Upper lobe of left lung (tissue), 6 donors: ENCODE measurements at regions not wholly inside any gene's neighbourhood (a gene's known extent, or its start where the extent isn't known, plus 50 kb on each side); places are given as distances from the start of the nearest gene placed in this dataset.
"Not testable (repeated sequence)": the region's sequence is repeated elsewhere in the genome, so short reads cannot be mapped to it uniquely, and the experiment has no call there.

Source experiments
- ATAC-seq, 2 donors: fragments of 200-7000 bp; cut with Tn5 transposase; one replicate each; pipeline ENCODE4 v1.9.1; 2022; ENCODE audit warnings: mild to moderate bottlenecking in 2 of 2, moderate library complexity in 2 of 2; ENCODE audit not compliant: low FRiP score in 2 of 2
- DNase-seq, 2 donors: peaks; one replicate each; pipeline ENCODE4 v3.0.0-alpha.2; 2019 to 2020
- H3K27ac ChIP-seq, 4 donors: fragments of 200-600 bp; sonication (generic); one replicate each; pipeline ENCODE4 v1.5.1; 2016 to 2019
- H3K27me3 ChIP-seq, 4 donors: fragments of 200-600 bp; sonication (generic); one replicate each; pipeline ENCODE4 v1.5.1; 2017 to 2019
- H3K36me3 ChIP-seq, 4 donors: fragments of 200-600 bp; sonication (generic); one replicate each; pipeline ENCODE4 v1.5.1; 2016 to 2019
- H3K4me1 ChIP-seq, 4 donors: fragments of 200-600 bp; sonication (generic); one replicate each; pipeline ENCODE4 v1.5.1; 2018 to 2019
- H3K4me3 ChIP-seq, 4 donors: fragments of 200-600 bp; sonication (generic); one replicate each; pipeline ENCODE4 v1.5.1; 2017 to 2019; ENCODE audit warnings: mild to moderate bottlenecking in 2 of 4, moderate library complexity in 1 of 4
- H3K9me3 ChIP-seq, 4 donors: fragments of 200-600 bp; sonication (generic); one replicate each; pipeline ENCODE4 v1.5.1; 2018 to 2019
- CTCF ChIP-seq, 6 experiments: fragments of 450-650 bp in 4 of 6; fragments of 200-600 bp in 2 of 6; sonication (generic) in 2 of 6; IDR thresholded peaks; one replicate each; pipeline ENCODE4 v1.5.1; 2016 to 2019; ENCODE audit warnings: antibody characterized with exemption in 6 of 6
- EP300 ChIP-seq, 4 donors: sonication (generic); formaldehyde crosslinking; IDR thresholded peaks; one replicate each; pipeline ENCODE4 v1.5.1; 2017; ENCODE audit warnings: antibody characterized with exemption in 4 of 4, control low read depth in 2 of 4
- POLR2A ChIP-seq, 4 donors: fragments of 450-650 bp; IDR thresholded peaks; one replicate each; pipeline ENCODE4 v1.5.1; 2016 to 2017; ENCODE audit warnings: antibody characterized with exemption in 4 of 4, mild to moderate bottlenecking in 2 of 4
- POLR2AphosphoS5 ChIP-seq, 2 donors: sonication (generic); formaldehyde crosslinking; IDR thresholded peaks; one replicate each; pipeline ENCODE4 v1.5.1; 2017; ENCODE audit warnings: antibody characterized with exemption in 2 of 2
- WGBS, 2 donors: methylation state at CpG; one replicate each; pipeline ENCODE4 v1.1.5; 2017 to 2018; 5-methylcytosine and 5-hydroxymethylcytosine counted together
- donor health status: DM: no; HTN: no; CAD: no; lungs with moderate emphysema.
- donor health status: DM: no; HTN: yes; CAD: no; lungs with severe emphysema.

DNA sequence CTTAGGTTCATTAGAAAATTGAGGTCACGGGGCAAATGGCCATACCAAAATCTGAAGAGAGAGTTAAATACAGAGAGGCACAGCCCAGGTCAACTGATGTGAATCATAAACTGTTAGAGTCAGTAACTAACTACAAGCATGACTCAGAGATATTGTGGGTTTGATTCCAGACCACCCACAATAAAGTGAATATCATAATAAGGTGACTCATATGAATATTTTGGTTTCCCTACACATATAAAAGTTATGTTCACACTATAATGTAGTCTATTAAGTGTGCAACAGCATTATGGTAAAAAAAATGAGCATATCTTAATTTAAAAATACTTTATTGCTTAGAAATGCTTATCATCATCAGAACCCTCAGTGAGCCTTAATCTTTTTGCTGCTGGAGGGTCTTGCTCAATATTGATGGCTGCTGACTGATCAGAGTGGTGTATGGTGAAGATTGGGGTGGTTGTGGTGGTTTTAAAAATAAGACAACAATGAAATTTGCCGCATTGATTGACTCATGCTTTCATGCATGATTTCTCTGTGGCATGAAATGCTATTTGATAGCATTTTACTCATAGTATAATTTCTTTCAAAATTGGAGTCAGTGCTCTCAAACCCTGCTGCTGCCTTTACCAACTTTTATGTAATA lies 53.1 kb upstream of the EDIL3 start:
- no peak for TF ChIP-seq POLR2A (IDR thresholded peaks at IDR 0.05)
- no peak for TF ChIP-seq POLR2AphosphoS5 (IDR thresholded peaks at IDR 0.05)
- H3K9me3 ChIP-seq = no peaks in the 10 kb centered on the region
- no peaks in the 10 kb centered on the region for H3K27me3 ChIP-seq
- 81 to 96% methylated on average over 2 of the region's 2 CpGs for WGBS, 2 donors
- no peaks in the 10 kb centered on the region for H3K4me1 ChIP-seq
- DNase-seq (no peak), ATAC-seq (peak in 1 of 2 donors; percentile 64)
- H3K36me3 ChIP-seq = no peaks in the 10 kb centered on the region
- no peak overlapping the region for H3K4me3 ChIP-seq
- no peak overlapping the region for H3K27ac ChIP-seq

GRCh38 chr5:84436866-84437265 lies 52.2 kb upstream of the EDIL3 start:
- ATAC-seq = no peak
- Histone ChIP-seq H3K4me1 (no peaks in the 10 kb centered on the region), H3K9me3 (no peaks in the 10 kb centered on the region), H3K27ac (no peak overlapping the region), H3K4me3 (no peak overlapping the region), H3K27me3 (no peaks in the 10 kb centered on the region), H3K36me3 (no peaks in the 10 kb centered on the region)
- WGBS, 2 donors = 93 to 94% methylated on average over 1 of the region's 1 CpG
- no peak for DNase-seq
- no peak for TF ChIP-seq POLR2A (IDR thresholded peaks at IDR 0.05)
- TF ChIP-seq CTCF (IDR thresholded peaks at IDR 0.05) = no peak
- TF ChIP-seq POLR2AphosphoS5 (IDR thresholded peaks at IDR 0.05) = no peak
- TF ChIP-seq EP300 (IDR thresholded peaks at IDR 0.05) = no peak

GRCh38 chr5:84435861-84436346 lies 51.2 kb upstream of the EDIL3 start:
- WGBS, 2 donors = 85 to 86% methylated on average over 8 of the region's 8 CpGs
- ATAC-seq, H3K4me3 ChIP-seq, H3K27ac ChIP-seq, H3K36me3 ChIP-seq, H3K4me1 ChIP-seq, DNase-seq, H3K9me3 ChIP-seq, H3K27me3 ChIP-seq: not testable (repeated sequence)
